Caco-2 (cell line): ENCODE measurements at regions not wholly inside any gene's neighbourhood (a gene's known extent, or its start where the extent isn't known, plus 50 kb on each side); places are given as distances from the start of the nearest gene placed in this dataset.

Experiments used
- BruUV-seq: library from RNA; stranded (reverse); fragments of 400-500 nt; replicated peaks from 2 replicates; lab custom pipeline; 2021; lab: Mats Ljungman, UMichigan
- CTCF ChIA-PET: fragments of 300-600 bp; sonication (Branson Sonifier 250); formaldehyde crosslinking; loops from one replicate; lab custom pipeline; 2022; ENCODE audit warnings: antibody characterized with exemption; lab: Charles Lee
- POLR2A ChIA-PET: fragments of 300-600 bp; sonication (Branson Sonifier 250); formaldehyde crosslinking; loops from one replicate; lab custom pipeline; 2022; ENCODE audit warnings: antibody characterized with exemption; lab: Charles Lee
- DNase-seq, 2 experiments: peaks; one replicate each; pipeline versions ENCODE4 v3.0.0 to v3.0.0-alpha.2; 2020 to 2022
- H3K27me3 ChIP-seq: replicated peaks from 2 replicates; pipeline ENCODE4 v1.6.0; 2011; ENCODE audit warnings: low read length; ENCODE audit not compliant: control insufficient read depth, insufficient read depth
- H3K36me3 ChIP-seq: 2 replicates; pipeline ENCODE4 v1.5.1; 2011; ENCODE audit warnings: low read length; ENCODE audit not compliant: control insufficient read depth, insufficient read depth
- H3K4me1 ChIP-seq: fragments of 250-450 bp; sonication (Bioruptor Pico); 2 replicates; pipeline ENCODE4 v1.5.1; 2020; ENCODE audit warnings: mild to moderate bottlenecking
- H3K4me3 ChIP-seq: 2 replicates; pipeline ENCODE4 v1.5.1; 2011; ENCODE audit warnings: low read depth, mild to moderate bottlenecking, control low read depth, low read length
- H3K9me3 ChIP-seq: fragments of 250-450 bp; sonication (Bioruptor Pico); 2 replicates; pipeline ENCODE4 v1.5.1; 2020; ENCODE audit warnings: mild to moderate bottlenecking, moderate library complexity
- H3K27ac Mint-ChIP-seq: one replicate; pipeline ENCODE4 v1.8.0; 2022; ENCODE audit warnings: mixed read lengths; ENCODE audit not compliant: unreplicated experiment
- H3K27me3 Mint-ChIP-seq: one replicate; pipeline ENCODE4 v1.8.0; 2022; ENCODE audit warnings: mixed read lengths; ENCODE audit not compliant: insufficient read depth, unreplicated experiment
- H3K36me3 Mint-ChIP-seq: one replicate; pipeline ENCODE4 v1.8.0; 2022; ENCODE audit warnings: mild to moderate bottlenecking, mixed read lengths; ENCODE audit not compliant: insufficient read depth, unreplicated experiment
- H3K4me1 Mint-ChIP-seq: one replicate; pipeline ENCODE4 v1.8.0; 2022; ENCODE audit warnings: low read depth, mixed read lengths; ENCODE audit not compliant: unreplicated experiment
- H3K4me3 Mint-ChIP-seq: one replicate; pipeline ENCODE4 v1.8.0; 2022; ENCODE audit warnings: mild to moderate bottlenecking, moderate library complexity, mixed read lengths; ENCODE audit not compliant: unreplicated experiment
- H3K9me3 Mint-ChIP-seq: one replicate; pipeline ENCODE4 v1.8.0; 2022; ENCODE audit warnings: mixed read lengths; ENCODE audit not compliant: unreplicated experiment
- intact Hi-C: fragments of 100-400 bp; cut with micrococcal nuclease; formaldehyde crosslinking; loops from one replicate; pipeline ENCODE4 v1.10.0; 2022; ENCODE audit not compliant: unreplicated experiment
- TF ChIP-seq, protein P1 (sequence below), 2 experiments: fragments of 200-600 bp in 1 of 2; IDR thresholded peaks; 1 replicate in 1 of 2; 2 replicates in 1 of 2; pipeline versions ENCODE4 v1.5.1 to v1.8.0; 2011 to 2022; ENCODE audit warnings: antibody characterized with exemption in 1 of 2, control low read depth in 1 of 2, inconsistent platforms in 1 of 2, low read depth in 1 of 2, low read length in 1 of 2, mild to moderate bottlenecking in 1 of 2, moderate library complexity in 1 of 2; ENCODE audit not compliant: insufficient read depth in 1 of 2, severe bottlenecking in 1 of 2, unreplicated experiment in 1 of 2

DNA sequence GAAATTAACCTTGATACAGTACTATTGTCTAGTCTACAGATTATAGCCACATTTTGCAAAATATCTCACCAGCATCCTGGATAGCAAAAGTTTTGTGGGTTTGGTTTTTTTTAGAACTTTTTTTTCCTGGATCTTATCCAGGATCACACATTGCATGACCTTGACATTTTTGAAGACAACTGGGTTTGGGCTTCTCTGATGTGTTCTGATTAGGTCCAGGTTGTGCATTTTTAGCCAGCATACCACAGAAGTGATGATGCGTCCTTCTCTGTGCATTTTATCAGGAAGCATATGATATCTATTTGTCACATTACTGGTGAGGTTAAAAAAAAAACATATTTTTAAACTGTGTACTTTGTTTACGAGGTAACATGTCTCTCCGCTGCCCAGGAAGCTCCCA is 221.0 kb upstream of the OSR1 start:
- Mint-ChIP-seq H3K4me1 (peaks cover 9% of the 10 kb centered on the region), H3K4me3 (no peak overlapping the region), H3K36me3 (no peaks in the 10 kb centered on the region), H3K27me3 (peaks cover 2% of the 10 kb centered on the region), H3K27ac (no peak overlapping the region), H3K9me3 (no peaks in the 10 kb centered on the region)
- Histone ChIP-seq H3K27me3 (no peaks in the 10 kb centered on the region), H3K36me3 (no peaks in the 10 kb centered on the region), H3K9me3 (no peaks in the 10 kb centered on the region), H3K4me3 (no peak overlapping the region), H3K4me1 (no peaks in the 10 kb centered on the region)
- TF ChIP-seq, protein P1, sequence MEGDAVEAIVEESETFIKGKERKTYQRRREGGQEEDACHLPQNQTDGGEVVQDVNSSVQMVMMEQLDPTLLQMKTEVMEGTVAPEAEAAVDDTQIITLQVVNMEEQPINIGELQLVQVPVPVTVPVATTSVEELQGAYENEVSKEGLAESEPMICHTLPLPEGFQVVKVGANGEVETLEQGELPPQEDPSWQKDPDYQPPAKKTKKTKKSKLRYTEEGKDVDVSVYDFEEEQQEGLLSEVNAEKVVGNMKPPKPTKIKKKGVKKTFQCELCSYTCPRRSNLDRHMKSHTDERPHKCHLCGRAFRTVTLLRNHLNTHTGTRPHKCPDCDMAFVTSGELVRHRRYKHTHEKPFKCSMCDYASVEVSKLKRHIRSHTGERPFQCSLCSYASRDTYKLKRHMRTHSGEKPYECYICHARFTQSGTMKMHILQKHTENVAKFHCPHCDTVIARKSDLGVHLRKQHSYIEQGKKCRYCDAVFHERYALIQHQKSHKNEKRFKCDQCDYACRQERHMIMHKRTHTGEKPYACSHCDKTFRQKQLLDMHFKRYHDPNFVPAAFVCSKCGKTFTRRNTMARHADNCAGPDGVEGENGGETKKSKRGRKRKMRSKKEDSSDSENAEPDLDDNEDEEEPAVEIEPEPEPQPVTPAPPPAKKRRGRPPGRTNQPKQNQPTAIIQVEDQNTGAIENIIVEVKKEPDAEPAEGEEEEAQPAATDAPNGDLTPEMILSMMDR (IDR thresholded peaks at IDR 0.05; ENCODE audit: insufficient read depth in 1 of 2, low read depth in 1 of 2, low read length in 1 of 2, severe bottlenecking in 1 of 2, unreplicated experiment in 1 of 2) = no peak
- ChIA-PET POLR2A (no interaction called here), CTCF (no interaction called here)
- no peak for DNase-seq
- no TSS peak for BruUV-seq
- intact Hi-C loops = no loop called here

DNA sequence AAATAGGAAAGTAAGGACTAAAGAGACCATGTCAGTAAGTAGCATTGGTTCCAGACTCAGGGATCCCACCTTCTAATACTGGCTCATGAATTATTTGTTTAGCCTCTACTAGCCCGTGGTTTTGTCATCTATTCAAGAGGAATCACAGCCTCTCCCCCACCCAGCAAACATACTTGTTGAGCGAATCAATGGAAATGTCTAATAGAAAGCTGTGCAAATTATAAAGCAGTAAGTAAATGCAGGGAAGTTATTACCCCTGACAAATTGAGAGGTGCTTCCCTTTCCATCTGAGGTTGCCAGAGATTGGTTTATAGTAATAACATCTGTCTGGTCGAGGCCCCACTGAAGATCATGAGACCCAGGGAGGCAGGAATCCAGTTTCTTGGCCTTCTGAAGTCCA is 219.3 kb upstream of the OSR1 start:
- Histone ChIP-seq H3K36me3 (no peaks in the 10 kb centered on the region), H3K27me3 (no peaks in the 10 kb centered on the region), H3K4me1 (no peaks in the 10 kb centered on the region), H3K4me3 (no peak overlapping the region), H3K9me3 (no peaks in the 10 kb centered on the region)
- Mint-ChIP-seq H3K36me3 (no peaks in the 10 kb centered on the region), H3K9me3 (no peaks in the 10 kb centered on the region), H3K4me1 (peaks cover 9% of the 10 kb centered on the region), H3K4me3 (no peak overlapping the region), H3K27ac (no peak overlapping the region), H3K27me3 (peaks cover 2% of the 10 kb centered on the region)
- intact Hi-C loops = no loop called here
- ChIA-PET POLR2A (no interaction called here), CTCF (no interaction called here)
- BruUV-seq = no TSS peak
- no peak for DNase-seq
- TF ChIP-seq, protein P1 (IDR thresholded peaks at IDR 0.05; ENCODE audit: insufficient read depth in 1 of 2, low read depth in 1 of 2, low read length in 1 of 2, severe bottlenecking in 1 of 2, unreplicated experiment in 1 of 2) = no peak

DNA sequence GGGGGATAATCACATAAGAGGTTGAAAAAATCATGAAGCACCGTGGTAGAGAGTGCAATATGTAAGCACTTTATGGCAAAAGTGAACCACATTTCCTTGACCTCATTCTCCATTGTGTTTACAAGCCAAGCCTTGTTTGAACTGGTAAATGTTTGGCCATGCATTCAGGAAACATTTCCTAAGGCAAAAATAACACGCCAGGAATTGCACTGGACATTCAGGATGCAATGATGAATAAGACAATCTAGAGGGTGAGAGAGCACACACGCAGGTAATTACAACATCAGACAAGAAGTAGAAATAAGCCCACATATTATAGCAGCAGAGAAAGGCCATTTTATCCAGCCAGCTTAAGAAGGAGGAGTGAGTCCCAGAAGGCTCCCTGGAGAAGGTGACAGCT is 218.0 kb upstream of the OSR1 start:
- CTCF ChIA-PET = no interaction called here
- H3K9me3 ChIP-seq = no peaks in the 10 kb centered on the region
- no peak overlapping the region for H3K4me3 ChIP-seq
- no peaks in the 10 kb centered on the region for H3K36me3 ChIP-seq
- H3K27me3 Mint-ChIP-seq = peaks cover 2% of the 10 kb centered on the region
- no peak overlapping the region for H3K27ac Mint-ChIP-seq
- TF ChIP-seq, protein P1 (IDR thresholded peaks at IDR 0.05; ENCODE audit: insufficient read depth in 1 of 2, low read depth in 1 of 2, low read length in 1 of 2, severe bottlenecking in 1 of 2, unreplicated experiment in 1 of 2) = no peak
- intact Hi-C loops = no loop called here
- DNase-seq = no peak
- BruUV-seq = no TSS peak
- H3K9me3 Mint-ChIP-seq = no peaks in the 10 kb centered on the region
- no peaks in the 10 kb centered on the region for H3K4me1 ChIP-seq
- POLR2A ChIA-PET = no interaction called here
- H3K36me3 Mint-ChIP-seq = no peaks in the 10 kb centered on the region
- H3K27me3 ChIP-seq = no peaks in the 10 kb centered on the region
- no peak overlapping the region for H3K4me3 Mint-ChIP-seq
- H3K4me1 Mint-ChIP-seq = peaks cover 9% of the 10 kb centered on the region
